Esophagus (tissue), 2 donors: ENCODE measurements at regions not wholly inside any gene's neighbourhood (a gene's known extent, or its start where the extent isn't known, plus 50 kb on each side); places are given as distances from the start of the nearest gene placed in this dataset.
"Not testable (repeated sequence)": the region's sequence is repeated elsewhere in the genome, so short reads cannot be mapped to it uniquely, and the experiment has no call there.

Experiments used
- H3K27ac ChIP-seq, 2 donors: one replicate each; pipeline ENCODE4 v1.5.1; 2013; ENCODE audit warnings: low read depth in 2 of 2, mild to moderate bottlenecking in 2 of 2, inconsistent platforms in 1 of 2, low read length in 1 of 2, moderate library complexity in 1 of 2
- H3K27me3 ChIP-seq, 2 donors: one replicate each; pipeline ENCODE4 v1.6.1; 2013; ENCODE audit warnings: low read length in 2 of 2, control low read depth in 1 of 2, mild to moderate bottlenecking in 1 of 2; ENCODE audit not compliant: insufficient read depth in 2 of 2, control insufficient read depth in 1 of 2
- H3K36me3 ChIP-seq, 2 donors: one replicate each; pipeline ENCODE4 v1.6.1; 2013; ENCODE audit warnings: low read length in 1 of 2; ENCODE audit not compliant: control insufficient read depth in 2 of 2, insufficient read depth in 2 of 2
- H3K4me1 ChIP-seq, 2 donors: one replicate each; pipeline ENCODE4 v1.6.1; 2013; ENCODE audit warnings: low read length in 1 of 2; ENCODE audit not compliant: control insufficient read depth in 2 of 2, insufficient read depth in 2 of 2
- H3K4me3 ChIP-seq, 2 donors: one replicate each; pipeline ENCODE4 v1.5.1; 2013; ENCODE audit warnings: low read length in 2 of 2, mild to moderate bottlenecking in 2 of 2, low read depth in 1 of 2, moderate library complexity in 1 of 2
- H3K9me3 ChIP-seq, 2 donors: one replicate each; pipeline ENCODE4 v1.6.1; 2013; ENCODE audit warnings: mild to moderate bottlenecking in 2 of 2, low read depth in 1 of 2, low read length in 1 of 2, moderate library complexity in 1 of 2; ENCODE audit not compliant: control insufficient read depth in 2 of 2, insufficient read depth in 1 of 2
- WGBS, 2 donors: extraction: QIAGEN DNeasy Blood & Tissue Kit; methylation state at CpG; one replicate each; pipeline ENCODE4 v1.1.7; 2013; 5-methylcytosine and 5-hydroxymethylcytosine counted together
- donor health status: healthy with polysubstance abuse.
- donor health status: Bipolar disorder and iron deficiency.

- H3K4me1 ChIP-seq = no peaks in the 10 kb centered on the region
- no peaks in the 10 kb centered on the region for H3K27me3 ChIP-seq
- H3K36me3 ChIP-seq = no peaks in the 10 kb centered on the region
- peaks cover 0 to 2% of the 10 kb centered on the region in 2 donors for H3K9me3 ChIP-seq
- 76 to 77% methylated on average over 3 of the region's 3 CpGs for whole genome bisulfite sequencing, 2 donors
- H3K27ac ChIP-seq = no peak overlapping the region
- no peak overlapping the region for H3K4me3 ChIP-seq
These were observed 434.1 kb downstream of the ZNF536 start for GRCh38 chr19:30806311-30806710.

DNA sequence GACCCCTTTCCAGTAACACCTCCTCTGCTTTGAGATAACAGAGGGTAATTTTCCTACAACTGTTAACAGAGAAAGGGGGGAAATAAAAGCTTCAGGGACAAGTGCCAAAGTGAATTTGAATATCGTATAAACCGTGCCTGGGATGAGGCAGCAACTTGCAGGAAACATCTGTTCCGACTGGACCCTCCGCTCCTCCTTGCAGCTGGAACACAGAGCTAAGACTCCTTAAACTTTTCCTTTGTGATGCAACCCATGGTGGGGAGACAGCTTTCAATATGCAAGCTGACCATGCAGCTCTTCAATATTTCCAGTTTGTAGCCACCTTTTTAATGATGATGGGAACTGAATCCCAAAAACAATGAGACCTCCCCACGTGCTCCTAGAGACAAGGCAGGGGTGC lies 432.6 kb downstream of the ZNF536 start:
- H3K4me3 ChIP-seq = no peak overlapping the region
- no peaks in the 10 kb centered on the region for H3K27me3 ChIP-seq
- H3K27ac ChIP-seq = no peak overlapping the region
- 25 to 33% methylated on average over 5 of the region's 5 CpGs for WGBS, 2 donors
- peaks cover 0 to 2% of the 10 kb centered on the region in 2 donors for H3K9me3 ChIP-seq
- no peaks in the 10 kb centered on the region for H3K4me1 ChIP-seq
- no peaks in the 10 kb centered on the region for H3K36me3 ChIP-seq

DNA sequence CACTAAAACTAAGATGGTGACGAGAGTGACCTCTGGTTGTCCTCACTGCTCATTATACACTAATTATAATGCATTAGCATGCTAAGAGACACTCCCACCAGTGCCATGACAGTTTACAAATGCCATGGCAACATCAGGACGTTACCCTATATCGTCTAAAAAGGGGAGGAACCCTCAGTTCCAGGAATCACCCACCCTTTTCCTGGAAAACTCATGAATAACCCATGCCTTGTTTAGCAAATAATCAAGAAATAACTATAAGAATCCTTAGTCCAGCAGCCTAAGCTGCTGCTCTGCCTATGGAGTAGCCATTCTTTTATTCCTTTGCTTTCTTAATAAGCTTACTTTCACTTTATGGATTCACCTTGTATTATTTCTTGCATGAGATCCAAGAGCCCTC lies 432.1 kb downstream of the ZNF536 start:
- not testable (repeated sequence) for H3K9me3 ChIP-seq, H3K4me3 ChIP-seq, H3K36me3 ChIP-seq, H3K27ac ChIP-seq, H3K27me3 ChIP-seq, H3K4me1 ChIP-seq
- 31 to 41% methylated on average over 3 of the region's 3 CpGs for WGBS, 2 donors

- Histone ChIP-seq H3K4me3 (no peak overlapping the region), H3K27ac (no peak overlapping the region), H3K36me3 (no peaks in the 10 kb centered on the region), H3K27me3 (no peaks in the 10 kb centered on the region), H3K9me3 (no peaks in the 10 kb centered on the region), H3K4me1 (no peaks in the 10 kb centered on the region)
- WGBS, 2 donors = 77 to 85% methylated on average over 6 of the region's 6 CpGs
These were observed 430.3 kb downstream of the ZNF536 start for GRCh38 chr19:30802424-30803013.

DNA sequence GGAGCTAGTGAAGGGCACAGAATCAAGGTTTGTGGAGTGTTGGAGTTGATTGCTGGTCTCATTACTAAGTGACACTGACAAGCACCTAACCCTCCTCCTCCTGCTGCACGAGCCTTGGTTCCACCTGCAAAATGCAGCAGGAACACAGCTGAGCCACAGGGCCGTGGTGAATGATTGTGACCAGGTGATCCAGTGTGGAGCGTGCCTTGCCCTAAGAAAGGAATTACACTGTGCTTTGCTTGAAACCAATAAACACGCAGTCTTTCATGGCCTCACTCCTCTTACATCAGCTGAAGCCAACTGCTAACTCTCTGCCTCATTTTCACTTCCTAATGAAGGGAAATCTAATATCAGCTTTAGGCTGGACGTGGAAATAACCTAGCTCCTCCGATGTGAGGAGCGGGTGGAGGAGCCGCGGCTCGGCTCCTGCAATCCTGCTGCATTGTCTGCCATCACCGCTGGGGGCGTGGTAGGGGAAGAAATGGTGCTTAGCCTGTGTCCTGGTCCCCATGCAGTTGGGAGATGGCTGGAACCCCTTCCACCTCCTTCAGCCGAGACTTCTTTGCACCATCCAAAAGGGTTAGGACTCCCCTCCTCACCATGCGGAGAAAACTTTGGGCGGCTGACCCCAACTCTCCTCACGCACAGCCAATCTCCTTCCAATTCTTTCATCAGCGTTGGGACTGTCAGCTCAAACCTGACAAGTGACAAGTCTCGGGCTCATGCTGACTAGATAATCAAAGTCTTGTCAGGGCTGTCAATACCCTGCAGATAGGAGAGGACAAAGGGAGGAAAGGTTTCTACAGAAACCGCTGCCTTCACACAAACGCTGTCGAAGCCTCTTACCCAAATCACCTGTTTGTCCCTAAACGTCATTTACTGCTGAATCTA lies 427.9 kb downstream of the ZNF536 start:
- 30 to 37% methylated on average over 22 of the region's 22 CpGs for WGBS, 2 donors
- H3K27me3 ChIP-seq = no peaks in the 10 kb centered on the region
- H3K9me3 ChIP-seq = no peaks in the 10 kb centered on the region
- no peaks in the 10 kb centered on the region for H3K4me1 ChIP-seq
- no peaks in the 10 kb centered on the region for H3K36me3 ChIP-seq
- no peak overlapping the region for H3K4me3 ChIP-seq
- no peak overlapping the region for H3K27ac ChIP-seq

DNA sequence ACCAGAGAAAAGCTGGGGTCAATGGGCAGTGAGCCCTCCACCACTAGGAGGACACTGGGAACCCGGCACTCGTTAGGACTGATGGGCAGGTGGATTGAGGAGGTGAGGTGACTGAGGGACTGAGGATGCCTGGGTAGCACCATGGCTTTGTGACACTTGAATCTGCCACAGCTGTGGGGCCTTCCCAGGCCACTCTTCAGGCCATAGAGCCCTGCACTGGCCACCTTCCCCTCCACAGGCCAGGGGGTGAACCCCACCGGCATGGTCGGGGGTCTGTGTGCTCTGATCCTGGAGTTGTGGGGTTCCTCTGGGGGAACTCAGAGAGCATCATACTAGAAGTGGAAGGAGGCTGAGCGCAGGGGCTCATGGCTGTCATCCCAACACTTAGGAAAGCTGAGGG lies 423.5 kb downstream of the ZNF536 start:
- WGBS, 2 donors = 88% methylated on average over 5 of the region's 5 CpGs

GRCh38 chr19:30792561-30793505 lies 420.6 kb downstream of the ZNF536 start:
- H3K4me3 ChIP-seq = no peak overlapping the region
- no peaks in the 10 kb centered on the region for H3K27me3 ChIP-seq
- H3K36me3 ChIP-seq = no peaks in the 10 kb centered on the region
- WGBS, 2 donors = 70 to 73% methylated on average over 6 of the region's 6 CpGs
- H3K9me3 ChIP-seq = no peaks in the 10 kb centered on the region
- H3K4me1 ChIP-seq = no peaks in the 10 kb centered on the region
- H3K27ac ChIP-seq = no peak overlapping the region

More for the DNA sequence above, 423.5 kb downstream of the ZNF536 start:
- no peak overlapping the region for H3K4me3 ChIP-seq
- H3K27me3 ChIP-seq = no peaks in the 10 kb centered on the region
- H3K9me3 ChIP-seq = no peaks in the 10 kb centered on the region
- H3K27ac ChIP-seq = no peak overlapping the region
- no peaks in the 10 kb centered on the region for H3K36me3 ChIP-seq
- no peaks in the 10 kb centered on the region for H3K4me1 ChIP-seq

DNA sequence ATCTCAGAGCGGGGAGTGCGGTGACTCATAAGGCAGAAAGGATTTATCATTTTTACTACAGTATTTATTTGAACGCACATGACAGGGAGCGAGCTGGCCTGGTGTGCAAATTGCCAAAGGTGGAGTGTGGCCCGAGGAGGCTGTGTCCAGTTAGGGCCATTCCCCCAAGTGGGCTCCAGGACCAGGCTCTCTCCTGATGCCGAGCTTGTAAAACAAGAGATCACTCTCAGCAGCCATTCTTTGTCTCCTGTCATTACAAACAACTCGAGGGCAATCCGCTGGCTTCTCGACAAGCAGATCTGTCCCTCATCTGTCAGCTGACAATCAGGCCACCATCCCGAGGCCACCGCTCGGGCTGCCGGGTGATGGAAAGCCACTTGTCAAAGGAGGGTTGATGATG lies 418.9 kb downstream of the ZNF536 start:
- H3K36me3 ChIP-seq = no peaks in the 10 kb centered on the region
- H3K4me3 ChIP-seq = no peak overlapping the region
- no peak overlapping the region for H3K27ac ChIP-seq
- H3K9me3 ChIP-seq = no peaks in the 10 kb centered on the region
- no peaks in the 10 kb centered on the region for H3K27me3 ChIP-seq
- H3K4me1 ChIP-seq = no peaks in the 10 kb centered on the region
- WGBS, 2 donors = 60 to 65% methylated on average over 13 of the region's 13 CpGs

DNA sequence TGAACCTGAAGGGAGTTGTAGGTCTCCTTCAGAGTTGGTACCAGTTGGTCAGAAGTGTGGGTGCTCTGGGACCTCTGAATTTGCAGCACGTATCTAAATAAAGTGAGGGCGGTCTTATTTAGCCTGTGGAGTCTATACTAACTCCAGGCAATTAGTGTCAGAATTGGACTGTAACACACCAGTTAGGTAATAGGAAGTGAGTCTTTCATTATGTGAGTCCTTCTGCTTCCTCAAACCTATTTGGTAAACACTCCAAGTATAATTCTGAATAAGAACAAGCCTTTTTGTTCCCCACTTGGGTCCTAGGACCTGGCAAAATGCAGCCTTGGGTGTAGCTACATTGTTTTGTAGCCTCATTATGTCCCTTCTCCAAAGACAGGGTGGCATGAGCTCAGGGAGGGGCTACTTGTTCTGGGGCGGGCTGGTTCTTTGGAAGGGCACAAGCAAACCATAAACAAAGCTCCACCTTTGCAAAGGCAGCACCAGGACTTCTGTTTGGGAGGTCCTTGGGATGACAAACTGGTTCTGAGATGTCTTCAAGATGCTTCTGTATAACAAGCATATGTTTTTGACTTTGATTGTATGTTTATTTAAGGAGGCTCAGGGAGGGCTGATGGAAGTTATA lies 418.0 kb downstream of the ZNF536 start:
- 87 to 93% methylated on average over 3 of the region's 3 CpGs for WGBS, 2 donors
- Histone ChIP-seq H3K4me3 (no peak overlapping the region), H3K4me1 (no peaks in the 10 kb centered on the region), H3K27ac (no peak overlapping the region), H3K9me3 (no peaks in the 10 kb centered on the region), H3K36me3 (no peaks in the 10 kb centered on the region), H3K27me3 (no peaks in the 10 kb centered on the region)
